GM23248 (cell line): ENCODE measurements at regions not wholly inside any gene's neighbourhood (a gene's known extent, or its start where the extent isn't known, plus 50 kb on each side); places are given as distances from the start of the nearest gene placed in this dataset.

ENCODE experiments used
- EZH2 ChIP-seq: fragments of 200-600 bp; sonication (generic); IDR thresholded peaks from 2 replicates; pipeline ENCODE4 v1.6.1; 2018; ENCODE audit warnings: antibody characterized with exemption, mild to moderate bottlenecking; ENCODE audit not compliant: insufficient read depth, poor library complexity, severe bottlenecking
- EZH2phosphoT487 ChIP-seq: fragments of 200-600 bp; sonication (generic); IDR thresholded peaks from 2 replicates; pipeline ENCODE4 v1.6.1; 2018; ENCODE audit warnings: antibody characterized with exemption, moderate library complexity, mild to moderate bottlenecking, low read depth; ENCODE audit not compliant: insufficient read depth

- TF ChIP-seq EZH2 (no peak), EZH2phosphoT487 (no peak)
These were observed 87.9 kb upstream of the PLET1 start for GRCh38 chr11:112348480-112349029.
